OCI-LY7 (cell line): ENCODE measurements at regions not wholly inside any gene's neighbourhood (a gene's known extent, or its start where the extent isn't known, plus 50 kb on each side); places are given as distances from the start of the nearest gene placed in this dataset.

Experiments used
- BruUV-seq: library from RNA; stranded (reverse); fragments of 400-500 nt; replicated peaks from 2 replicates; lab custom pipeline; 2021; lab: Mats Ljungman, UMichigan
- CTCF ChIA-PET: fragments of 300-600 bp; sonication (Branson Sonifier 250); formaldehyde crosslinking; loops from one replicate; lab custom pipeline; 2022; ENCODE audit warnings: antibody characterized with exemption; ENCODE audit not compliant: unreplicated experiment; lab: Charles Lee
- POLR2A ChIA-PET: fragments of 300-600 bp; sonication (Branson Sonifier 250); formaldehyde crosslinking; loops from one replicate; lab custom pipeline; 2022; ENCODE audit warnings: antibody characterized with exemption; lab: Charles Lee
- DNase-seq: peaks from one replicate; pipeline ENCODE4 v3.0.0-alpha.2; 2015; ENCODE audit warnings: low spot score
- H2AFZ ChIP-seq: fragments of 200-600 bp; sonication (generic), shearing (Covaris generic); 2 replicates; pipeline ENCODE4 v1.6.1; 2014; ENCODE audit warnings: mild to moderate bottlenecking, antibody characterized with exemption, low read length, moderate library complexity
- H3K27ac ChIP-seq: fragments of 200-600 bp; sonication (generic); 2 replicates; pipeline ENCODE4 v1.5.1; 2014; ENCODE audit warnings: mixed run types, low read depth, mild to moderate bottlenecking, moderate library complexity, low read length, inconsistent platforms; ENCODE audit not compliant: poor library complexity, severe bottlenecking
- H3K36me3 ChIP-seq: fragments of 200-600 bp; sonication (generic); 2 replicates; pipeline ENCODE4 v1.6.1; 2014; ENCODE audit warnings: mild to moderate bottlenecking, antibody characterized with exemption, low read length, moderate library complexity, mixed read lengths; ENCODE audit not compliant: insufficient read depth
- H3K4me1 ChIP-seq: fragments of 200-600 bp; sonication (generic); 2 replicates; pipeline ENCODE4 v1.5.1; 2014; ENCODE audit warnings: mild to moderate bottlenecking, low read length; ENCODE audit not compliant: insufficient read depth, poor library complexity, severe bottlenecking
- H3K4me2 ChIP-seq: fragments of 200-600 bp; sonication (generic); 2 replicates; pipeline ENCODE4 v1.6.1; 2014; ENCODE audit warnings: mild to moderate bottlenecking, low read length
- H3K4me3 ChIP-seq: fragments of 200-600 bp; sonication (generic); 2 replicates; pipeline ENCODE4 v1.5.1; 2014; ENCODE audit warnings: mild to moderate bottlenecking, low read depth, low read length; ENCODE audit not compliant: poor library complexity, severe bottlenecking
- H3K79me2 ChIP-seq: fragments of 200-600 bp; sonication (generic); 2 replicates; pipeline ENCODE4 v1.6.1; 2016; ENCODE audit warnings: low read depth, mild to moderate bottlenecking, low read length, moderate library complexity, mixed read lengths; ENCODE audit not compliant: insufficient read depth
- H3K9me2 ChIP-seq: fragments of 200-600 bp; sonication (generic); 2 replicates; pipeline ENCODE4 v1.6.1; 2016; ENCODE audit warnings: mild to moderate bottlenecking, low read length, mixed read lengths; ENCODE audit not compliant: insufficient read depth
- H3K9me3 ChIP-seq: fragments of 200-600 bp; sonication (generic); 2 replicates; pipeline ENCODE4 v1.6.1; 2014; ENCODE audit warnings: mild to moderate bottlenecking, mixed run types, low read length, mixed read lengths
- H4K20me1 ChIP-seq: fragments of 200-600 bp; sonication (generic); 2 replicates; pipeline ENCODE4 v1.6.1; 2014; ENCODE audit warnings: mild to moderate bottlenecking, antibody characterized with exemption, low read length, moderate library complexity, mixed read lengths; ENCODE audit not compliant: insufficient read depth
- CTCF ChIP-seq: fragments of 200-600 bp; sonication (generic); conservative IDR thresholded peaks from 2 replicates; pipeline ENCODE4 v1.5.1; 2014; ENCODE audit warnings: mild to moderate bottlenecking, antibody characterized with exemption, low read length, moderate library complexity, mixed read lengths
- EZH2phosphoT487 ChIP-seq: fragments of 200-600 bp; sonication (generic); IDR thresholded peaks from 2 replicates; pipeline ENCODE4 v1.6.1; 2018; ENCODE audit warnings: low read depth, borderline replicate concordance, mild to moderate bottlenecking, mixed run types, antibody characterized with exemption, low read length, moderate library complexity, mixed read lengths
- intact Hi-C: fragments of 100-400 bp; cut with micrococcal nuclease; formaldehyde crosslinking; loops from one replicate; pipeline ENCODE4 v1.10.0; 2022; ENCODE audit not compliant: unreplicated experiment

GRCh38 chr12:111211910-111212757, 156.8 kb downstream of the PHETA1 start:
- Histone ChIP-seq H3K36me3 (no peaks in the 10 kb centered on the region), H3K4me3 (no peak overlapping the region), H3K9me2 (no peaks in the 10 kb centered on the region), H3K4me2 (no peak overlapping the region), H3K79me2 (no peaks in the 10 kb centered on the region), H2AFZ (no peak overlapping the region), H3K27ac (no peak overlapping the region), H3K9me3 (no peaks in the 10 kb centered on the region), H4K20me1 (no peaks in the 10 kb centered on the region; the same call in 1 of the 2 replicates), H3K4me1 (no peaks in the 10 kb centered on the region)
- peak; percentile 9 for DNase-seq
- intact Hi-C loops, result no loop called here
- BruUV-seq, result no TSS peak
- TF ChIP-seq CTCF (no peak), EZH2phosphoT487 (no peak)
- ChIA-PET CTCF (no interaction called here), POLR2A (interaction anchor here (0.6 to 0.7 kb wide), 3 partner anchors 13 to 303 kb away, joined by 3 to 4 read pairs (median 3); no protein-coding TSS in a partner anchor)

GRCh38 chr12:111209811-111210210, 159.1 kb downstream of the PHETA1 start:
- no peak overlapping the region for H3K4me2 ChIP-seq
- ChIA-PET POLR2A (no interaction called here), CTCF (interaction anchor here (1.1 kb wide), 1 partner anchor 16 kb away, joined by 3 read pairs; no protein-coding TSS in a partner anchor)
- BruUV-seq, result no TSS peak
- H3K27ac ChIP-seq, result no peak overlapping the region
- H3K9me3 ChIP-seq, result no peaks in the 10 kb centered on the region
- no peak overlapping the region for H3K4me3 ChIP-seq
- no peaks in the 10 kb centered on the region for H3K9me2 ChIP-seq
- DNase-seq, result no peak
- no peaks in the 10 kb centered on the region for H3K79me2 ChIP-seq
- TF ChIP-seq EZH2phosphoT487, result no peak
- TF ChIP-seq CTCF, result no peak
- intact Hi-C loops, result no loop called here
- H3K4me1 ChIP-seq, result no peaks in the 10 kb centered on the region
- H3K36me3 ChIP-seq, result no peaks in the 10 kb centered on the region
- no peaks in the 10 kb centered on the region for H4K20me1 ChIP-seq
- H2AFZ ChIP-seq, result no peak overlapping the region

GRCh38 chr12:111207761-111208160, 161.1 kb downstream of the PHETA1 start:
- TF ChIP-seq EZH2phosphoT487, result no peak
- TF ChIP-seq CTCF, result no peak
- no peak overlapping the region for H3K27ac ChIP-seq
- H4K20me1 ChIP-seq, result no peaks in the 10 kb centered on the region
- H3K36me3 ChIP-seq, result no peaks in the 10 kb centered on the region
- BruUV-seq, result no TSS peak
- H3K4me1 ChIP-seq, result no peaks in the 10 kb centered on the region
- H2AFZ ChIP-seq, result no peak overlapping the region
- no peaks in the 10 kb centered on the region for H3K9me2 ChIP-seq
- no peak overlapping the region for H3K4me3 ChIP-seq
- intact Hi-C loops, result no loop called here
- POLR2A ChIA-PET, result interaction anchor here (0.6 kb wide), 1 partner anchor 987 kb away, joined by 3 read pairs; no protein-coding TSS in a partner anchor
- CTCF ChIA-PET, result no interaction called here
- no peak overlapping the region for H3K4me2 ChIP-seq
- H3K9me3 ChIP-seq, result no peaks in the 10 kb centered on the region
- no peaks in the 10 kb centered on the region for H3K79me2 ChIP-seq
- no peak for DNase-seq
